H9 (cell line): ENCODE measurements at regions not wholly inside any gene's neighbourhood (a gene's known extent, or its start where the extent isn't known, plus 50 kb on each side); places are given as distances from the start of the nearest gene placed in this dataset.
A peak's percentile ranks its signal among the peaks of the same experiment; 100 is the strongest.

Source experiments
- DNase-seq: peaks from one replicate; pipeline ENCODE4 v3.0.0-alpha.2; 2017
- H2AFZ ChIP-seq: one replicate; pipeline ENCODE4 v1.6.1; 2013; ENCODE audit warnings: mild to moderate bottlenecking, low read length, control low read depth, moderate library complexity
- H2AK5ac ChIP-seq: 2 replicates; pipeline ENCODE4 v1.6.1; 2013; ENCODE audit warnings: low read length, control low read depth, mixed read lengths; ENCODE audit not compliant: insufficient read length
- H2BK120ac ChIP-seq: one replicate; pipeline ENCODE4 v1.6.1; 2013; ENCODE audit warnings: low read depth, mild to moderate bottlenecking, low read length, control low read depth, inconsistent platforms; ENCODE audit not compliant: poor library complexity, severe bottlenecking
- H2BK12ac ChIP-seq: 2 replicates; pipeline ENCODE4 v1.6.1; 2013; ENCODE audit warnings: low read length, control low read depth, mixed read lengths, low read depth; ENCODE audit not compliant: insufficient read length
- H2BK15ac ChIP-seq: 2 replicates; pipeline ENCODE4 v1.6.1; 2013; ENCODE audit warnings: low read depth, low read length, control low read depth
- H2BK20ac ChIP-seq: one replicate; pipeline ENCODE4 v1.6.1; 2013; ENCODE audit warnings: low read depth, mild to moderate bottlenecking, low read length, control low read depth, inconsistent platforms; ENCODE audit not compliant: poor library complexity, severe bottlenecking
- H2BK5ac ChIP-seq: 2 replicates; pipeline ENCODE4 v1.6.1; 2013; ENCODE audit warnings: low read length, control low read depth, mixed read lengths; ENCODE audit not compliant: insufficient read length
- H3K14ac ChIP-seq: 2 replicates; pipeline ENCODE4 v1.6.1; 2013; ENCODE audit warnings: low read length, control low read depth; ENCODE audit not compliant: insufficient read depth
- H3K18ac ChIP-seq: 2 replicates; pipeline ENCODE4 v1.6.1; 2013; ENCODE audit warnings: low read depth, mild to moderate bottlenecking, mixed read lengths, low read length, control low read depth; ENCODE audit not compliant: insufficient read length
- H3K23ac ChIP-seq: 2 replicates; pipeline ENCODE4 v1.6.1; 2013; ENCODE audit warnings: low read length, control low read depth, mixed read lengths, low read depth; ENCODE audit not compliant: insufficient read length
- H3K23me2 ChIP-seq: 2 replicates; pipeline ENCODE4 v1.6.1; 2013; ENCODE audit warnings: low read depth, mild to moderate bottlenecking, mixed read lengths, low read length, control low read depth; ENCODE audit not compliant: insufficient read length, poor library complexity, severe bottlenecking
- H3K27ac ChIP-seq: 2 replicates; pipeline ENCODE4 v1.5.1; 2013; ENCODE audit warnings: low read length, control low read depth, mixed read lengths, low read depth; ENCODE audit not compliant: insufficient read length
- H3K27me3 ChIP-seq: 2 replicates; pipeline ENCODE4 v1.6.1; 2013; ENCODE audit warnings: low read length, control low read depth, inconsistent platforms; ENCODE audit not compliant: insufficient read depth
- H3K4ac ChIP-seq: 2 replicates; pipeline ENCODE4 v1.6.1; 2013; ENCODE audit warnings: low read depth, mild to moderate bottlenecking, control low read depth, inconsistent platforms, low read length, moderate library complexity
- H3K4me1 ChIP-seq: 2 replicates; pipeline ENCODE4 v1.6.1; 2013; ENCODE audit warnings: low read length, control low read depth, inconsistent platforms; ENCODE audit not compliant: insufficient read depth
- H3K4me2 ChIP-seq: 2 replicates; pipeline ENCODE4 v1.6.1; 2013; ENCODE audit warnings: low read length, control low read depth, mixed read lengths; ENCODE audit not compliant: insufficient read length, insufficient read depth
- H3K56ac ChIP-seq: 2 replicates; pipeline ENCODE4 v1.6.1; 2013; ENCODE audit warnings: low read depth, mild to moderate bottlenecking, mixed read lengths, low read length, control low read depth; ENCODE audit not compliant: insufficient read length
- H3K79me1 ChIP-seq: 2 replicates; pipeline ENCODE4 v1.6.1; 2013; ENCODE audit warnings: low read depth, mild to moderate bottlenecking, moderate library complexity, low read length, control low read depth, inconsistent platforms; ENCODE audit not compliant: insufficient read depth, poor library complexity, severe bottlenecking
- H3K79me2 ChIP-seq: 2 replicates; pipeline ENCODE4 v1.6.1; 2013; ENCODE audit warnings: low read length, control low read depth, inconsistent platforms; ENCODE audit not compliant: insufficient read depth
- H3K9ac ChIP-seq: 2 replicates; pipeline ENCODE4 v1.6.1; 2013; ENCODE audit warnings: low read length, control low read depth, mixed read lengths; ENCODE audit not compliant: insufficient read length; ENCODE audit errors: extremely low read depth
- H3K9me3 ChIP-seq: one replicate; pipeline ENCODE4 v1.6.1; 2013; ENCODE audit warnings: low read depth, low read length, inconsistent platforms; ENCODE audit not compliant: control insufficient read depth
- H3T11ph ChIP-seq: one replicate; pipeline ENCODE4 v1.6.1; 2013; ENCODE audit warnings: mild to moderate bottlenecking, low read length, control low read depth, inconsistent platforms
- H4K20me1 ChIP-seq: one replicate; pipeline ENCODE4 v1.6.1; 2013; ENCODE audit not compliant: control insufficient read depth, insufficient read length, insufficient read depth
- H4K5ac ChIP-seq: 2 replicates; pipeline ENCODE4 v1.6.1; 2013; ENCODE audit warnings: low read depth, mild to moderate bottlenecking, mixed read lengths, low read length, control low read depth; ENCODE audit not compliant: insufficient read length
- H4K8ac ChIP-seq: replicated peaks from 2 replicates; pipeline ENCODE4 v1.6.1; 2013; ENCODE audit warnings: low read length, control low read depth, mixed read lengths, low read depth; ENCODE audit not compliant: insufficient read length
- H4K91ac ChIP-seq: 2 replicates; pipeline ENCODE4 v1.6.1; 2013; ENCODE audit warnings: low read depth, mild to moderate bottlenecking, moderate library complexity, mixed read lengths, low read length, control low read depth; ENCODE audit not compliant: insufficient read length
- H3K27ac Mint-ChIP-seq, 3 experiments: 2 replicates in 2 of 3; 3 replicates in 1 of 3; pipeline ENCODE4 v1.8.0; 2020 to 2021; ENCODE audit warnings: mixed read lengths in 3 of 3, mild to moderate bottlenecking in 1 of 3, moderate library complexity in 1 of 3
- H3K27me3 Mint-ChIP-seq: 2 replicates; pipeline ENCODE4 v1.8.0; 2021; ENCODE audit warnings: low read depth, mild to moderate bottlenecking, moderate library complexity, mixed read lengths
- H3K36me3 Mint-ChIP-seq, 3 experiments: 2 replicates in 2 of 3; 3 replicates in 1 of 3; pipeline ENCODE4 v1.8.0; 2020 to 2021; ENCODE audit warnings: low read depth in 3 of 3, mixed read lengths in 3 of 3; ENCODE audit not compliant: insufficient read depth in 1 of 3
- H3K4me1 Mint-ChIP-seq, 2 experiments: 2 replicates each; pipeline ENCODE4 v1.8.0; 2020; ENCODE audit warnings: mixed read lengths in 2 of 2
- H3K4me3 Mint-ChIP-seq, 2 experiments: 2 replicates in 1 of 2; 3 replicates in 1 of 2; pipeline ENCODE4 v1.8.0; 2020 to 2021; ENCODE audit warnings: mild to moderate bottlenecking in 2 of 2, mixed read lengths in 2 of 2, moderate library complexity in 1 of 2
- H3K9me3 Mint-ChIP-seq, 2 experiments: 2 replicates in 1 of 2; 3 replicates in 1 of 2; pipeline ENCODE4 v1.8.0; 2020; ENCODE audit warnings: mild to moderate bottlenecking in 2 of 2, mixed read lengths in 2 of 2, moderate library complexity in 1 of 2
- CTCF ChIP-seq: fragments of 200-600 bp; sonication (generic); conservative IDR thresholded peaks from 3 replicates; pipeline ENCODE4 v1.8.0; 2021; ENCODE audit warnings: antibody characterized with exemption, mild to moderate bottlenecking
- WGBS: extraction: QIAGEN DNeasy Blood & Tissue Kit; methylation state at CpG from one replicate; pipeline ENCODE4 v1.1.7; 2013; ENCODE audit warnings: missing lambda C conversion rate, low lambda C conversion rate, mixed read lengths; ENCODE audit not compliant: insufficient read length; ENCODE audit errors: extremely low coverage; 5-methylcytosine and 5-hydroxymethylcytosine counted together

GRCh38 chr17:77802811-77803220 lies 155.7 kb upstream of the TNRC6C start:
- TF ChIP-seq CTCF: no peak
- Histone ChIP-seq H4K5ac (no peak overlapping the region), H3K18ac (peak overlapping the region; percentile 40), H3K79me2 (no peaks in the 10 kb centered on the region), H3K4ac (no peak overlapping the region), H2AK5ac (no peak overlapping the region), H3K27me3 (no peaks in the 10 kb centered on the region), H2BK12ac (no peak overlapping the region), H3T11ph (no peak overlapping the region), H4K8ac (no peak overlapping the region), H3K4me2 (no peak overlapping the region), H2BK5ac (no peak overlapping the region), H2BK15ac (no peak overlapping the region), H2AFZ (no peak overlapping the region), H2BK20ac (no peak overlapping the region), H3K23me2 (no peaks in the 10 kb centered on the region), H3K79me1 (no peaks in the 10 kb centered on the region), H4K20me1 (no peaks in the 10 kb centered on the region), H3K27ac (no peak overlapping the region), H2BK120ac (no peak overlapping the region), H3K9ac (no peak overlapping the region), H3K56ac (no peak overlapping the region), H4K91ac (no peak overlapping the region), H3K14ac (no peak overlapping the region), H3K4me1 (no peaks in the 10 kb centered on the region), H3K23ac (no peak overlapping the region), H3K9me3 (no peaks in the 10 kb centered on the region)
- no peaks in the 10 kb centered on the region; a peak in 3 of 5 replicates for H3K9me3 Mint-ChIP-seq
- peaks cover 39 to 42% of the 10 kb centered on the region in 2 experiments for H3K4me1 Mint-ChIP-seq
- peak; percentile 72 for DNase-seq
- H3K36me3 Mint-ChIP-seq: no peaks in the 10 kb centered on the region
- H3K27me3 Mint-ChIP-seq: peaks cover 64% of the 10 kb centered on the region
- no peak overlapping the region for H3K27ac Mint-ChIP-seq
- WGBS: no CpG with 5 or more reads among the region's 10 CpGs
- peak overlapping the region in 1 of 2 experiments; percentile 43; a peak in 2 of 5 replicates for H3K4me3 Mint-ChIP-seq
